ENCODE measurements at regions not wholly inside any gene's neighbourhood (a gene's known extent, or its start where the extent isn't known, plus 50 kb on each side); places are given as distances from the start of the nearest gene placed in this dataset.
"Not testable (repeated sequence)": the region's sequence is repeated elsewhere in the genome, so short reads cannot be mapped to it uniquely, and the experiment has no call there.

GRCh38 chr2:186972281-186972970 is 123.5 kb upstream of the ZSWIM2 start:
- Histone ChIP-seq H3K4me1 (ENCODE audit: control insufficient read depth in 2 of 2, insufficient read depth in 2 of 2, low read length in 2 of 2) (no peaks in the 10 kb centered on the region), H3K9me3 (ENCODE audit: control insufficient read depth in 2 of 3, low read length in 3 of 3) (no peaks in the 10 kb centered on the region), H3K27ac (ENCODE audit: low read depth, low read length) (no peak overlapping the region), H3K4me3 (ENCODE audit: low read length) (no peak overlapping the region), H3K36me3 (ENCODE audit: control insufficient read depth in 2 of 3, insufficient read depth in 3 of 3, low read length in 3 of 3) (no peaks in the 10 kb centered on the region), H3K27me3 (ENCODE audit: control insufficient read depth in 2 of 2, insufficient read depth in 2 of 2, low read length in 2 of 2) (no peaks in the 10 kb centered on the region)
- ATAC-seq: no peak
- intact Hi-C loops (cut with micrococcal nuclease): no loop called here
- Mint-ChIP-seq H3K27me3 (no peaks in the 10 kb centered on the region), H3K27ac (no peak overlapping the region), H3K9me3 (peaks cover 0 to 4% (median 0%) of the 10 kb centered on the region in 11 donors), H3K36me3 (no peaks in the 10 kb centered on the region), H3K4me1 (peaks cover 0 to 1% (median 0%) of the 10 kb centered on the region in 7 donors), H3K4me3 (no peak overlapping the region)
- CTCF ChIA-PET: no interaction called here
- POLR2A ChIA-PET: no interaction called here
- no peak for DNase-seq

- Mint-ChIP-seq H3K27me3 (peaks cover 0 to 5% (median 0%) of the 10 kb centered on the region in 5 donors), H3K27ac (no peak overlapping the region), H3K4me1 (peaks cover 0 to 1% (median 0%) of the 10 kb centered on the region in 7 donors), H3K9me3 (peaks cover 0 to 4% (median 0%) of the 10 kb centered on the region in 11 donors), H3K36me3 (no peaks in the 10 kb centered on the region), H3K4me3 (no peak overlapping the region)
- Histone ChIP-seq H3K4me3 (ENCODE audit: low read length) (no peak overlapping the region), H3K9me3 (ENCODE audit: control insufficient read depth in 2 of 3, low read length in 3 of 3) (no peaks in the 10 kb centered on the region), H3K4me1 (ENCODE audit: control insufficient read depth in 2 of 2, insufficient read depth in 2 of 2, low read length in 2 of 2) (no peaks in the 10 kb centered on the region), H3K27ac (ENCODE audit: low read depth, low read length) (no peak overlapping the region), H3K27me3 (ENCODE audit: control insufficient read depth in 2 of 2, insufficient read depth in 2 of 2, low read length in 2 of 2) (no peaks in the 10 kb centered on the region), H3K36me3 (ENCODE audit: control insufficient read depth in 2 of 3, insufficient read depth in 3 of 3, low read length in 3 of 3) (no peaks in the 10 kb centered on the region)
- no peak for ATAC-seq
- POLR2A ChIA-PET: no interaction called here
- DNase-seq: no peak
- intact Hi-C loops (cut with micrococcal nuclease): no loop called here
- CTCF ChIA-PET: no interaction called here
These were observed 119.3 kb upstream of the ZSWIM2 start for GRCh38 chr2:186968277-186968676.

GRCh38 chr2:186966015-186966414 is 117.0 kb upstream of the ZSWIM2 start:
- Histone ChIP-seq H3K27me3 (ENCODE audit: control insufficient read depth in 2 of 2, insufficient read depth in 2 of 2, low read length in 2 of 2) (no peaks in the 10 kb centered on the region), H3K4me1 (ENCODE audit: control insufficient read depth in 2 of 2, insufficient read depth in 2 of 2, low read length in 2 of 2) (no peaks in the 10 kb centered on the region), H3K36me3 (ENCODE audit: control insufficient read depth in 2 of 3, insufficient read depth in 3 of 3, low read length in 3 of 3) (no peaks in the 10 kb centered on the region), H3K27ac (ENCODE audit: low read depth, low read length) (no peak overlapping the region), H3K4me3 (ENCODE audit: low read length) (no peak overlapping the region), H3K9me3 (ENCODE audit: control insufficient read depth in 2 of 3, low read length in 3 of 3) (no peaks in the 10 kb centered on the region)
- no peak for ATAC-seq
- H3K4me3 Mint-ChIP-seq: no peak overlapping the region
- no peak for DNase-seq
- H3K4me1 Mint-ChIP-seq: peaks cover 0 to 1% (median 0%) of the 10 kb centered on the region in 7 donors
- no peak overlapping the region for H3K27ac Mint-ChIP-seq
- CTCF ChIA-PET: no interaction called here
- intact Hi-C loops (cut with micrococcal nuclease): no loop called here
- H3K27me3 Mint-ChIP-seq: peaks cover 0 to 5% (median 0%) of the 10 kb centered on the region in 5 donors
- POLR2A ChIA-PET: no interaction called here
- H3K36me3 Mint-ChIP-seq: no peaks in the 10 kb centered on the region
- peaks cover 0 to 7% (median 0%) of the 10 kb centered on the region in 11 donors for H3K9me3 Mint-ChIP-seq

GRCh38 chr2:186962085-186962747 is 113.2 kb upstream of the ZSWIM2 start:
- H3K9me3 ChIP-seq (ENCODE audit: control insufficient read depth in 2 of 3, low read length in 3 of 3): no peaks in the 10 kb centered on the region
- peaks cover 0 to 5% (median 0%) of the 10 kb centered on the region in 5 donors for H3K27me3 Mint-ChIP-seq
- no peaks in the 10 kb centered on the region for H3K4me1 Mint-ChIP-seq
- no peak overlapping the region for H3K27ac Mint-ChIP-seq
- ATAC-seq: no peak
- intact Hi-C loops (cut with micrococcal nuclease): no loop called here
- no peak overlapping the region for H3K4me3 ChIP-seq (ENCODE audit: low read length)
- H3K27me3 ChIP-seq (ENCODE audit: control insufficient read depth in 2 of 2, insufficient read depth in 2 of 2, low read length in 2 of 2): no peaks in the 10 kb centered on the region
- H3K36me3 Mint-ChIP-seq: no peaks in the 10 kb centered on the region
- H3K27ac ChIP-seq (ENCODE audit: low read depth, low read length): no peak overlapping the region
- no peak for DNase-seq
- no peaks in the 10 kb centered on the region for H3K4me1 ChIP-seq (ENCODE audit: control insufficient read depth in 2 of 2, insufficient read depth in 2 of 2, low read length in 2 of 2)
- H3K9me3 Mint-ChIP-seq: peaks cover 0 to 9% (median 3%) of the 10 kb centered on the region in 11 donors
- ChIA-PET POLR2A (no interaction called here), CTCF (no interaction called here)
- H3K36me3 ChIP-seq (ENCODE audit: control insufficient read depth in 2 of 3, insufficient read depth in 3 of 3, low read length in 3 of 3): no peaks in the 10 kb centered on the region
- no peak overlapping the region for H3K4me3 Mint-ChIP-seq

- CTCF ChIA-PET, DNase-seq, H3K27ac Mint-ChIP-seq: not testable (repeated sequence)
These were observed 111.3 kb upstream of the ZSWIM2 start for GRCh38 chr2:186960241-186960640.

GRCh38 chr2:186959486-186959885 is 110.5 kb upstream of the ZSWIM2 start:
- Mint-ChIP-seq H3K27me3 (no peaks in the 10 kb centered on the region), H3K9me3 (peaks cover 0 to 9% (median 3%) of the 10 kb centered on the region in 11 donors), H3K4me3 (no peak overlapping the region), H3K4me1 (no peaks in the 10 kb centered on the region), H3K36me3 (no peaks in the 10 kb centered on the region), H3K27ac (no peak overlapping the region)
- POLR2A ChIA-PET: no interaction called here
- CTCF ChIA-PET: no interaction called here
- no peak overlapping the region for H3K27ac ChIP-seq (ENCODE audit: low read depth, low read length)
- no peak for ATAC-seq
- H3K4me1 ChIP-seq (ENCODE audit: control insufficient read depth in 2 of 2, insufficient read depth in 2 of 2, low read length in 2 of 2): no peaks in the 10 kb centered on the region
- H3K27me3 ChIP-seq (ENCODE audit: control insufficient read depth in 2 of 2, insufficient read depth in 2 of 2, low read length in 2 of 2): no peaks in the 10 kb centered on the region
- intact Hi-C loops (cut with micrococcal nuclease): no loop called here
- no peak overlapping the region for H3K4me3 ChIP-seq (ENCODE audit: low read length)
- H3K9me3 ChIP-seq (ENCODE audit: control insufficient read depth in 2 of 3, low read length in 3 of 3): no peaks in the 10 kb centered on the region
- DNase-seq: no peak
- H3K36me3 ChIP-seq (ENCODE audit: control insufficient read depth in 2 of 3, insufficient read depth in 3 of 3, low read length in 3 of 3): no peaks in the 10 kb centered on the region

More at GRCh38 chr2:186960241-186960640, 111.3 kb upstream of the ZSWIM2 start:
- H3K27me3 ChIP-seq (ENCODE audit: control insufficient read depth in 2 of 2, insufficient read depth in 2 of 2, low read length in 2 of 2); H3K36me3 Mint-ChIP-seq; H3K27me3 Mint-ChIP-seq; intact Hi-C loops (cut with micrococcal nuclease); POLR2A ChIA-PET; H3K9me3 ChIP-seq (ENCODE audit: control insufficient read depth in 2 of 3, low read length in 3 of 3); H3K4me3 ChIP-seq (ENCODE audit: low read length); H3K4me1 Mint-ChIP-seq; H3K4me3 Mint-ChIP-seq; H3K36me3 ChIP-seq (ENCODE audit: control insufficient read depth in 2 of 3, insufficient read depth in 3 of 3, low read length in 3 of 3); ATAC-seq; H3K9me3 Mint-ChIP-seq; H3K27ac ChIP-seq (ENCODE audit: low read depth, low read length); H3K4me1 ChIP-seq (ENCODE audit: control insufficient read depth in 2 of 2, insufficient read depth in 2 of 2, low read length in 2 of 2): not testable (repeated sequence)

DNA sequence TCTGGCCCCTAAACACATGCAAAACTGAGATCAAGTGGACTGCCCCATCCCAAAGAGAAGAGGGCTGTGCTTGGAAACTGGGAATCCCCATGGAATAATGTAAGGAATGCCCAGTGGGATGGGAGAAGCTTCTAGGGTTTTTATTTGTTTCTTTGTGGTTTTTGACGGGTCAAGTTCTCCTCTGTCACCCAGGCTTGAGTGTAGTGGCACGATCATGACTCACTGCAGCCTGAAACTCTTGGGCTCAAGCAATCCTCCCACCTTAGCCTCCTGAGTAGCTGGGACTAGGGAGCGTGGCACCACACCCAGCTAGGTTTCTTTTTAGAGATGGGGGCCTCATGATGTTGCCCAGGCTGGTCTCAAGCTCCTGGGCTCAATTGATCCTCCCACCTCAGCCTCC is 101.7 kb upstream of the ZSWIM2 start:
- no peak for DNase-seq
- Mint-ChIP-seq H3K27ac (no peak overlapping the region), H3K36me3 (no peaks in the 10 kb centered on the region), H3K9me3 (peaks cover 0 to 3% (median 0%) of the 10 kb centered on the region in 11 donors), H3K4me1 (peaks cover 0 to 10% (median 8%) of the 10 kb centered on the region in 7 donors), H3K4me3 (no peak overlapping the region), H3K27me3 (peaks cover 0 to 5% (median 0%) of the 10 kb centered on the region in 5 donors)
- no peak overlapping the region for H3K27ac ChIP-seq (ENCODE audit: low read depth, low read length)
- no peaks in the 10 kb centered on the region for H3K9me3 ChIP-seq (ENCODE audit: control insufficient read depth in 2 of 3, low read length in 3 of 3)
- intact Hi-C loops (cut with micrococcal nuclease): no loop called here
- no peaks in the 10 kb centered on the region for H3K4me1 ChIP-seq (ENCODE audit: control insufficient read depth in 2 of 2, insufficient read depth in 2 of 2, low read length in 2 of 2)
- ATAC-seq: no peak
- no peaks in the 10 kb centered on the region for H3K27me3 ChIP-seq (ENCODE audit: control insufficient read depth in 2 of 2, insufficient read depth in 2 of 2, low read length in 2 of 2)
- H3K36me3 ChIP-seq (ENCODE audit: control insufficient read depth in 2 of 3, insufficient read depth in 3 of 3, low read length in 3 of 3): no peaks in the 10 kb centered on the region
- CTCF ChIA-PET: no interaction called here
- no peak overlapping the region for H3K4me3 ChIP-seq (ENCODE audit: low read length)
- POLR2A ChIA-PET: no interaction called here
